Smooth muscle cell (in vitro differentiated cells): ENCODE measurements at regions not wholly inside any gene's neighbourhood (a gene's known extent, or its start where the extent isn't known, plus 50 kb on each side); places are given as distances from the start of the nearest gene placed in this dataset.

Experiments used
- DNase-seq: peaks from one replicate; lab custom pipeline; 2025; ENCODE audit not compliant: unreplicated experiment; lab: John Stamatoyannopoulos, UW
- H2AFZ ChIP-seq: fragments of 200-600 bp; sonication (generic); 2 replicates; pipeline ENCODE4 v1.6.0; 2016; ENCODE audit warnings: antibody characterized with exemption, low read depth, mild to moderate bottlenecking
- H3F3A ChIP-seq: fragments of 200-600 bp; sonication (generic); 2 replicates; pipeline ENCODE4 v1.6.0; 2017; ENCODE audit warnings: antibody characterized with exemption, low read depth
- H3K27ac ChIP-seq: fragments of 200-600 bp; sonication (generic); 2 replicates; pipeline ENCODE4 v1.5.1; 2016; ENCODE audit warnings: low read depth, mild to moderate bottlenecking
- H3K27me3 ChIP-seq: fragments of 200-600 bp; sonication (generic); 2 replicates; pipeline ENCODE4 v1.6.1; 2016; ENCODE audit warnings: low read depth, mild to moderate bottlenecking
- H3K36me3 ChIP-seq: fragments of 200-600 bp; sonication (generic); 2 replicates; pipeline ENCODE4 v1.5.1; 2016; ENCODE audit warnings: low read depth
- H3K4me1 ChIP-seq: fragments of 200-600 bp; sonication (generic); 2 replicates; pipeline ENCODE4 v1.5.1; 2016; ENCODE audit warnings: low read depth
- H3K4me2 ChIP-seq: fragments of 200-600 bp; sonication (generic); 2 replicates; pipeline ENCODE4 v1.6.0; 2016; ENCODE audit warnings: mild to moderate bottlenecking
- H3K4me3 ChIP-seq: fragments of 200-600 bp; sonication (generic); 2 replicates; pipeline ENCODE4 v1.5.1; 2016; ENCODE audit warnings: mild to moderate bottlenecking
- H3K79me2 ChIP-seq: fragments of 200-600 bp; sonication (generic); 2 replicates; pipeline ENCODE4 v1.6.0; 2016; ENCODE audit warnings: low read depth, mild to moderate bottlenecking
- H3K9ac ChIP-seq: fragments of 200-600 bp; sonication (generic); 2 replicates; pipeline ENCODE4 v1.6.0; 2016; ENCODE audit warnings: low read depth
- H3K9me3 ChIP-seq: fragments of 200-600 bp; sonication (generic); replicated peaks from 2 replicates; pipeline ENCODE4 v1.5.1; 2016; ENCODE audit warnings: low read depth
- H4K20me1 ChIP-seq: fragments of 200-600 bp; sonication (generic); 2 replicates; pipeline ENCODE4 v1.6.0; 2016; ENCODE audit warnings: low read depth
- WGBS: methylation state at CpG from one replicate; pipeline ENCODE4 v1.1.7; 2016; ENCODE audit warnings: low lambda C conversion rate; 5-methylcytosine and 5-hydroxymethylcytosine counted together
- TF ChIP-seq, protein P1 (sequence below): fragments of 200-600 bp; sonication (generic); IDR thresholded peaks from 2 replicates; pipeline ENCODE4 v1.5.1; 2017; ENCODE audit warnings: borderline replicate concordance, mild to moderate bottlenecking, antibody characterized with exemption; ENCODE audit not compliant: insufficient read depth, poor library complexity, severe bottlenecking

- no peaks in the 10 kb centered on the region for H3K79me2 ChIP-seq
- H3K27ac ChIP-seq = peak overlapping the region; percentile 93
- DNase-seq = no peak
- H3K9ac ChIP-seq = peak overlapping the region; percentile 77
- WGBS = 55% methylated on average over 3 of the region's 3 CpGs
- no peak overlapping the region for H3K4me3 ChIP-seq
- peak overlapping the region; percentile 30 for H3K4me2 ChIP-seq
- no peaks in the 10 kb centered on the region for H4K20me1 ChIP-seq
- no peaks in the 10 kb centered on the region for H3K27me3 ChIP-seq
- H3K9me3 ChIP-seq = no peaks in the 10 kb centered on the region
- no peaks in the 10 kb centered on the region for H3K36me3 ChIP-seq
- no peak overlapping the region for H2AFZ ChIP-seq
- peaks cover 17% of the 10 kb centered on the region for H3F3A ChIP-seq
- TF ChIP-seq, protein P1, sequence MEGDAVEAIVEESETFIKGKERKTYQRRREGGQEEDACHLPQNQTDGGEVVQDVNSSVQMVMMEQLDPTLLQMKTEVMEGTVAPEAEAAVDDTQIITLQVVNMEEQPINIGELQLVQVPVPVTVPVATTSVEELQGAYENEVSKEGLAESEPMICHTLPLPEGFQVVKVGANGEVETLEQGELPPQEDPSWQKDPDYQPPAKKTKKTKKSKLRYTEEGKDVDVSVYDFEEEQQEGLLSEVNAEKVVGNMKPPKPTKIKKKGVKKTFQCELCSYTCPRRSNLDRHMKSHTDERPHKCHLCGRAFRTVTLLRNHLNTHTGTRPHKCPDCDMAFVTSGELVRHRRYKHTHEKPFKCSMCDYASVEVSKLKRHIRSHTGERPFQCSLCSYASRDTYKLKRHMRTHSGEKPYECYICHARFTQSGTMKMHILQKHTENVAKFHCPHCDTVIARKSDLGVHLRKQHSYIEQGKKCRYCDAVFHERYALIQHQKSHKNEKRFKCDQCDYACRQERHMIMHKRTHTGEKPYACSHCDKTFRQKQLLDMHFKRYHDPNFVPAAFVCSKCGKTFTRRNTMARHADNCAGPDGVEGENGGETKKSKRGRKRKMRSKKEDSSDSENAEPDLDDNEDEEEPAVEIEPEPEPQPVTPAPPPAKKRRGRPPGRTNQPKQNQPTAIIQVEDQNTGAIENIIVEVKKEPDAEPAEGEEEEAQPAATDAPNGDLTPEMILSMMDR = no peak
- peaks cover 8% of the 10 kb centered on the region for H3K4me1 ChIP-seq
Observed at GRCh38 chr10:78255214-78255613, 221.6 kb downstream of the RPS24 start.

- Histone ChIP-seq H2AFZ (no peak overlapping the region), H4K20me1 (no peaks in the 10 kb centered on the region), H3K27me3 (no peaks in the 10 kb centered on the region), H3K4me2 (peak overlapping the region; percentile 30), H3K79me2 (no peaks in the 10 kb centered on the region), H3K9ac (peak overlapping the region; percentile 84), H3K9me3 (no peaks in the 10 kb centered on the region), H3K4me3 (no peak overlapping the region), H3K27ac (peak overlapping the region; percentile 93), H3K4me1 (peaks cover 8% of the 10 kb centered on the region), H3K36me3 (no peaks in the 10 kb centered on the region), H3F3A (peaks cover 22% of the 10 kb centered on the region)
- 35% methylated on average over 9 of the region's 9 CpGs for WGBS
- TF ChIP-seq, protein P1 = no peak
- no peak for DNase-seq
Observed at GRCh38 chr10:78255796-78256638, 222.4 kb downstream of the RPS24 start.

GRCh38 chr10:78258323-78259030 is 224.8 kb downstream of the RPS24 start:
- no peak overlapping the region for H3K27ac ChIP-seq
- no peak for DNase-seq
- no peaks in the 10 kb centered on the region for H3K27me3 ChIP-seq
- H3K4me3 ChIP-seq = no peak overlapping the region
- H3K79me2 ChIP-seq = no peaks in the 10 kb centered on the region
- H3K4me1 ChIP-seq = peaks cover 12% of the 10 kb centered on the region
- H3K36me3 ChIP-seq = no peaks in the 10 kb centered on the region
- H4K20me1 ChIP-seq = no peaks in the 10 kb centered on the region
- no peak overlapping the region for H2AFZ ChIP-seq
- 98% methylated on average over 4 of the region's 4 CpGs for WGBS
- no peaks in the 10 kb centered on the region for H3K9me3 ChIP-seq
- TF ChIP-seq, protein P1 = no peak
- H3K4me2 ChIP-seq = no peak overlapping the region
- peaks cover 24% of the 10 kb centered on the region for H3F3A ChIP-seq
- H3K9ac ChIP-seq = no peak overlapping the region
